GM23338 (cell line): ENCODE measurements at regions not wholly inside any gene's neighbourhood (a gene's known extent, or its start where the extent isn't known, plus 50 kb on each side); places are given as distances from the start of the nearest gene placed in this dataset.

Source experiments
- ATAC-seq: fragments of 200-7000 bp; cut with Tn5 transposase; 3 replicates; pipeline ENCODE4 v1.9.1; 2020
- DNase-seq: peaks from one replicate; pipeline ENCODE4 v3.0.0-alpha.2; 2015; ENCODE audit warnings: low spot score
- H2AFZ ChIP-seq: fragments of 200-600 bp; sonication (generic); 2 replicates; pipeline ENCODE4 v1.8.0; 2016; ENCODE audit warnings: antibody characterized with exemption, mild to moderate bottlenecking, moderate library complexity
- H3F3A ChIP-seq: fragments of 200-600 bp; sonication (generic); replicated peaks from 2 replicates; pipeline ENCODE4 v1.8.0; 2017; ENCODE audit warnings: antibody characterized with exemption, mixed run types, low read depth
- H3K27ac ChIP-seq: fragments of 200-600 bp; sonication (generic); 2 replicates; pipeline ENCODE4 v1.6.1; 2016; ENCODE audit warnings: low read depth
- H3K27me3 ChIP-seq: fragments of 200-600 bp; sonication (generic); 2 replicates; pipeline ENCODE4 v1.8.0; 2016; ENCODE audit warnings: mild to moderate bottlenecking, mixed run types, moderate library complexity; ENCODE audit not compliant: insufficient read depth
- H3K36me3 ChIP-seq: fragments of 200-600 bp; sonication (generic); 2 replicates; pipeline ENCODE4 v1.8.0; 2016; ENCODE audit warnings: mild to moderate bottlenecking; ENCODE audit not compliant: insufficient read depth
- H3K4me1 ChIP-seq: fragments of 200-600 bp; sonication (generic); 2 replicates; pipeline ENCODE4 v1.8.0; 2016; ENCODE audit warnings: mild to moderate bottlenecking, moderate library complexity; ENCODE audit not compliant: insufficient read depth
- H3K4me2 ChIP-seq: fragments of 200-600 bp; sonication (generic); 2 replicates; pipeline ENCODE4 v1.7.1; 2017; ENCODE audit warnings: mixed run types
- H3K4me3 ChIP-seq: fragments of 200-600 bp; sonication (generic); 2 replicates; pipeline ENCODE4 v1.6.1; 2016; ENCODE audit warnings: mixed run types
- H3K79me2 ChIP-seq: fragments of 200-600 bp; sonication (generic); replicated peaks from 2 replicates; pipeline ENCODE4 v1.8.0; 2017; ENCODE audit warnings: mild to moderate bottlenecking; ENCODE audit not compliant: insufficient read depth
- H3K9me2 ChIP-seq: fragments of 200-600 bp; sonication (generic); 2 replicates; pipeline ENCODE4 v1.8.0; 2017; ENCODE audit not compliant: insufficient read depth
- H4K20me1 ChIP-seq: fragments of 200-600 bp; sonication (generic); replicated peaks from 2 replicates; pipeline ENCODE4 v1.8.0; 2017; ENCODE audit warnings: mild to moderate bottlenecking; ENCODE audit not compliant: insufficient read depth
- H3K27ac Mint-ChIP-seq: 2 replicates; pipeline ENCODE4 v1.8.0; 2020; ENCODE audit warnings: inconsistent platforms, mild to moderate bottlenecking, moderate library complexity, mixed read lengths
- H3K27me3 Mint-ChIP-seq: 3 replicates; pipeline ENCODE4 v1.8.0; 2022; ENCODE audit warnings: low read depth, mild to moderate bottlenecking, moderate library complexity, mixed read lengths, inconsistent platforms; ENCODE audit not compliant: insufficient read depth, poor library complexity
- H3K36me3 Mint-ChIP-seq: 3 replicates; pipeline ENCODE4 v1.8.0; 2021; ENCODE audit warnings: low read depth, mild to moderate bottlenecking, inconsistent platforms, moderate library complexity, mixed read lengths
- H3K4me1 Mint-ChIP-seq: 3 replicates; pipeline ENCODE4 v1.8.0; 2020; ENCODE audit warnings: mild to moderate bottlenecking, inconsistent platforms, mixed read lengths
- H3K4me3 Mint-ChIP-seq: 3 replicates; pipeline ENCODE4 v1.8.0; 2021; ENCODE audit warnings: moderate library complexity, mild to moderate bottlenecking, inconsistent platforms, mixed read lengths
- H3K9me3 Mint-ChIP-seq: 3 replicates; pipeline ENCODE4 v1.8.0; 2020; ENCODE audit warnings: moderate library complexity, mild to moderate bottlenecking, inconsistent platforms, mixed read lengths
- CREB1 ChIP-seq: fragments of 250-450 bp; sonication (Bioruptor Pico); IDR thresholded peaks from 2 replicates; pipeline ENCODE4 v1.5.0; 2020; ENCODE audit warnings: low read depth, mild to moderate bottlenecking, moderate library complexity
- EZH2 ChIP-seq: fragments of 200-600 bp; sonication (generic); IDR thresholded peaks from one replicate; pipeline ENCODE4 v1.8.0; 2017; ENCODE audit warnings: antibody characterized with exemption, mild to moderate bottlenecking, low read depth; ENCODE audit not compliant: unreplicated experiment
- JUNB ChIP-seq: IDR thresholded peaks from one replicate; pipeline ENCODE4 v1.6.1; 2016; ENCODE audit warnings: antibody characterized with exemption; ENCODE audit not compliant: unreplicated experiment
- NANOG ChIP-seq: IDR thresholded peaks from 2 replicates; pipeline ENCODE4 v1.6.1; 2016; ENCODE audit warnings: antibody characterized with exemption, borderline replicate concordance
- POLR2AphosphoS5 ChIP-seq: IDR thresholded peaks from 2 replicates; pipeline ENCODE4 v1.6.1; 2016; ENCODE audit warnings: antibody characterized with exemption, low read depth
- STAT1 ChIP-seq: IDR thresholded peaks from one replicate; pipeline ENCODE4 v1.6.1; 2016; ENCODE audit warnings: antibody characterized with exemption; ENCODE audit not compliant: unreplicated experiment
- ZNF114 ChIP-seq: fragments of 250-450 bp; sonication (Bioruptor Pico); IDR thresholded peaks from 2 replicates; pipeline ENCODE4 v1.5.0; 2020; ENCODE audit warnings: mild to moderate bottlenecking, moderate library complexity
- ZNF331 ChIP-seq: fragments of 250-450 bp; sonication (Bioruptor Pico); IDR thresholded peaks from 2 replicates; pipeline ENCODE4 v1.5.0; 2020; ENCODE audit warnings: low read depth, mild to moderate bottlenecking, moderate library complexity
- TF ChIP-seq, protein P1 (sequence below): IDR thresholded peaks from one replicate; pipeline ENCODE4 v1.6.1; 2018; ENCODE audit warnings: antibody characterized with exemption; ENCODE audit not compliant: unreplicated experiment
- TF ChIP-seq, protein P2 (sequence below): fragments of 250-450 bp; sonication (Bioruptor Pico); IDR thresholded peaks from 2 replicates; pipeline ENCODE4 v1.5.0; 2020; ENCODE audit warnings: mild to moderate bottlenecking, moderate library complexity
- TF ChIP-seq, protein P3 (sequence below): IDR thresholded peaks from 2 replicates; pipeline ENCODE4 v1.6.1; 2016; ENCODE audit warnings: antibody characterized with exemption

DNA sequence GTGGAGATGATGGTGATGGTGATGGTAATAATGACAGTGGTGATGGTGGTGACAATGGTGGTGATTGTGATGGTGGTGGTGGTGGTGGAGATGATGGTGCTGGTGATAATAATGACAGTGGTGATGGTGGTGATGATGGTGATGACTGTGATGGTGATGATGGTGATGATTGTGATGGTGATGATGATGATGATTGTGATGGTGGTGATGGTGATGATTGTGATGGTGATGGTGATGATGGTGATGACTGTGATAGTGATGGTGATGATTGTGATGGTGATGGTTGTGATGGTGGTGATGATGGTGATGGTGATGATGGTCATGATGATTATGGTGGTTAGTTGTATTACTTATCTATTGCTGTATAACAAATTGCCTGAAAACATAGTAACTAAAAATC is 108.9 kb upstream of the NKX1-1 start (continued):
- TF ChIP-seq, protein P1, sequence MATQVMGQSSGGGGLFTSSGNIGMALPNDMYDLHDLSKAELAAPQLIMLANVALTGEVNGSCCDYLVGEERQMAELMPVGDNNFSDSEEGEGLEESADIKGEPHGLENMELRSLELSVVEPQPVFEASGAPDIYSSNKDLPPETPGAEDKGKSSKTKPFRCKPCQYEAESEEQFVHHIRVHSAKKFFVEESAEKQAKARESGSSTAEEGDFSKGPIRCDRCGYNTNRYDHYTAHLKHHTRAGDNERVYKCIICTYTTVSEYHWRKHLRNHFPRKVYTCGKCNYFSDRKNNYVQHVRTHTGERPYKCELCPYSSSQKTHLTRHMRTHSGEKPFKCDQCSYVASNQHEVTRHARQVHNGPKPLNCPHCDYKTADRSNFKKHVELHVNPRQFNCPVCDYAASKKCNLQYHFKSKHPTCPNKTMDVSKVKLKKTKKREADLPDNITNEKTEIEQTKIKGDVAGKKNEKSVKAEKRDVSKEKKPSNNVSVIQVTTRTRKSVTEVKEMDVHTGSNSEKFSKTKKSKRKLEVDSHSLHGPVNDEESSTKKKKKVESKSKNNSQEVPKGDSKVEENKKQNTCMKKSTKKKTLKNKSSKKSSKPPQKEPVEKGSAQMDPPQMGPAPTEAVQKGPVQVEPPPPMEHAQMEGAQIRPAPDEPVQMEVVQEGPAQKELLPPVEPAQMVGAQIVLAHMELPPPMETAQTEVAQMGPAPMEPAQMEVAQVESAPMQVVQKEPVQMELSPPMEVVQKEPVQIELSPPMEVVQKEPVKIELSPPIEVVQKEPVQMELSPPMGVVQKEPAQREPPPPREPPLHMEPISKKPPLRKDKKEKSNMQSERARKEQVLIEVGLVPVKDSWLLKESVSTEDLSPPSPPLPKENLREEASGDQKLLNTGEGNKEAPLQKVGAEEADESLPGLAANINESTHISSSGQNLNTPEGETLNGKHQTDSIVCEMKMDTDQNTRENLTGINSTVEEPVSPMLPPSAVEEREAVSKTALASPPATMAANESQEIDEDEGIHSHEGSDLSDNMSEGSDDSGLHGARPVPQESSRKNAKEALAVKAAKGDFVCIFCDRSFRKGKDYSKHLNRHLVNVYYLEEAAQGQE, result no peak
- no peak for TF ChIP-seq JUNB

DNA sequence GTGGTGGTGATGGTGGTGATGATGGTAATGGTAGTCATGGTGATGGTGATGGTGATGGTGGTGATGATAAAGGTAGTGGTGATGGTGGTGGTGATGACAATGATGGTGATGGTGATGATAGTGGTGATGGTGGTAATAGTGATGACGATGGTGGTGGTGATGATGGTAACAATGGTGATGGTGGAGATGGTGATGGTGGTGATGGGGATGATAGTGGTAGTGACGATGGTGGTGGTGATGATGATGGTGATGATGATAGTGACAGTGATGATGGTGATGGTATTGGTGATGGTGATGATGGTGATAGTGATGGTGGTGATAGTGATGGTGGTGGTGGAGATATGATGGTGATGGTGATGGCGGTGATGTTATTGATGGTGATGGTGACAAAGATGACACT is 108.4 kb upstream of the NKX1-1 start:
- no peak overlapping the region for H3K4me3 ChIP-seq
- H3K79me2 ChIP-seq, result no peaks in the 10 kb centered on the region
- TF ChIP-seq, protein P1, result no peak
- TF ChIP-seq POLR2AphosphoS5 (no peak), ZNF331 (no peak), ZNF114 (CRISPR knock-in tag) (no peak), NANOG (no peak), CREB1 (CRISPR knock-in tag) (no peak), EZH2 (no peak), STAT1 (no peak), JUNB (no peak)
- TF ChIP-seq, protein P2, sequence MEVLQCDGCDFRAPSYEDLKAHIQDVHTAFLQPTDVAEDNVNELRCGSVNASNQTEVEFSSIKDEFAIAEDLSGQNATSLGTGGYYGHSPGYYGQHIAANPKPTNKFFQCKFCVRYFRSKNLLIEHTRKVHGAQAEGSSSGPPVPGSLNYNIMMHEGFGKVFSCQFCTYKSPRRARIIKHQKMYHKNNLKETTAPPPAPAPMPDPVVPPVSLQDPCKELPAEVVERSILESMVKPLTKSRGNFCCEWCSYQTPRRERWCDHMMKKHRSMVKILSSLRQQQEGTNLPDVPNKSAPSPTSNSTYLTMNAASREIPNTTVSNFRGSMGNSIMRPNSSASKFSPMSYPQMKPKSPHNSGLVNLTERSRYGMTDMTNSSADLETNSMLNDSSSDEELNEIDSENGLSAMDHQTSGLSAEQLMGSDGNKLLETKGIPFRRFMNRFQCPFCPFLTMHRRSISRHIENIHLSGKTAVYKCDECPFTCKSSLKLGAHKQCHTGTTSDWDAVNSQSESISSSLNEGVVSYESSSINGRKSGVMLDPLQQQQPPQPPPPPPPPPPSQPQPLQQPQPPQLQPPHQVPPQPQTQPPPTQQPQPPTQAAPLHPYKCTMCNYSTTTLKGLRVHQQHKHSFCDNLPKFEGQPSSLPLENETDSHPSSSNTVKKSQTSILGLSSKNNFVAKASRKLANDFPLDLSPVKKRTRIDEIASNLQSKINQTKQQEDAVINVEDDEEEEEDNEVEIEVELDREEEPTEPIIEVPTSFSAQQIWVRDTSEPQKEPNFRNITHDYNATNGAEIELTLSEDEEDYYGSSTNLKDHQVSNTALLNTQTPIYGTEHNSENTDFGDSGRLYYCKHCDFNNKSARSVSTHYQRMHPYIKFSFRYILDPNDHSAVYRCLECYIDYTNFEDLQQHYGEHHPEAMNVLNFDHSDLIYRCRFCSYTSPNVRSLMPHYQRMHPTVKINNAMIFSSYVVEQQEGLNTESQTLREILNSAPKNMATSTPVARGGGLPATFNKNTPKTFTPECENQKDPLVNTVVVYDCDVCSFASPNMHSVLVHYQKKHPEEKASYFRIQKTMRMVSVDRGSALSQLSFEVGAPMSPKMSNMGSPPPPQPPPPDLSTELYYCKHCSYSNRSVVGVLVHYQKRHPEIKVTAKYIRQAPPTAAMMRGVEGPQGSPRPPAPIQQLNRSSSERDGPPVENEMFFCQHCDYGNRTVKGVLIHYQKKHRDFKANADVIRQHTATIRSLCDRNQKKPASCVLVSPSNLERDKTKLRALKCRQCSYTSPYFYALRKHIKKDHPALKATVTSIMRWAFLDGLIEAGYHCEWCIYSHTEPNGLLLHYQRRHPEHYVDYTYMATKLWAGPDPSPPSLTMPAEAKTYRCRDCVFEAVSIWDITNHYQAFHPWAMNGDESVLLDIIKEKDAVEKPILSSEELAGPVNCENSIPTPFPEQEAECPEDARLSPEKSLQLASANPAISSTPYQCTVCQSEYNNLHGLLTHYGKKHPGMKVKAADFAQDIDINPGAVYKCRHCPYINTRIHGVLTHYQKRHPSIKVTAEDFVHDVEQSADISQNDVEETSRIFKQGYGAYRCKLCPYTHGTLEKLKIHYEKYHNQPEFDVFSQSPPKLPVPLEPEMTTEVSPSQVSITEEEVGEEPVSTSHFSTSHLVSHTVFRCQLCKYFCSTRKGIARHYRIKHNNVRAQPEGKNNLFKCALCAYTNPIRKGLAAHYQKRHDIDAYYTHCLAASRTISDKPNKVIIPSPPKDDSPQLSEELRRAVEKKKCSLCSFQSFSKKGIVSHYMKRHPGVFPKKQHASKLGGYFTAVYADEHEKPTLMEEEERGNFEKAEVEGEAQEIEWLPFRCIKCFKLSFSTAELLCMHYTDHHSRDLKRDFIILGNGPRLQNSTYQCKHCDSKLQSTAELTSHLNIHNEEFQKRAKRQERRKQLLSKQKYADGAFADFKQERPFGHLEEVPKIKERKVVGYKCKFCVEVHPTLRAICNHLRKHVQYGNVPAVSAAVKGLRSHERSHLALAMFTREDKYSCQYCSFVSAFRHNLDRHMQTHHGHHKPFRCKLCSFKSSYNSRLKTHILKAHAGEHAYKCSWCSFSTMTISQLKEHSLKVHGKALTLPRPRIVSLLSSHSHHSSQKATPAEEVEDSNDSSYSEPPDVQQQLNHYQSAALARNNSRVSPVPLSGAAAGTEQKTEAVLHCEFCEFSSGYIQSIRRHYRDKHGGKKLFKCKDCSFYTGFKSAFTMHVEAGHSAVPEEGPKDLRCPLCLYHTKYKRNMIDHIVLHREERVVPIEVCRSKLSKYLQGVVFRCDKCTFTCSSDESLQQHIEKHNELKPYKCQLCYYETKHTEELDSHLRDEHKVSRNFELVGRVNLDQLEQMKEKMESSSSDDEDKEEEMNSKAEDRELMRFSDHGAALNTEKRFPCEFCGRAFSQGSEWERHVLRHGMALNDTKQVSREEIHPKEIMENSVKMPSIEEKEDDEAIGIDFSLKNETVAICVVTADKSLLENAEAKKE (CRISPR knock-in tag), result no peak
- TF ChIP-seq, protein P3, sequence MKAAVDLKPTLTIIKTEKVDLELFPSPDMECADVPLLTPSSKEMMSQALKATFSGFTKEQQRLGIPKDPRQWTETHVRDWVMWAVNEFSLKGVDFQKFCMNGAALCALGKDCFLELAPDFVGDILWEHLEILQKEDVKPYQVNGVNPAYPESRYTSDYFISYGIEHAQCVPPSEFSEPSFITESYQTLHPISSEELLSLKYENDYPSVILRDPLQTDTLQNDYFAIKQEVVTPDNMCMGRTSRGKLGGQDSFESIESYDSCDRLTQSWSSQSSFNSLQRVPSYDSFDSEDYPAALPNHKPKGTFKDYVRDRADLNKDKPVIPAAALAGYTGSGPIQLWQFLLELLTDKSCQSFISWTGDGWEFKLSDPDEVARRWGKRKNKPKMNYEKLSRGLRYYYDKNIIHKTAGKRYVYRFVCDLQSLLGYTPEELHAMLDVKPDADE, result no peak
- no peaks in the 10 kb centered on the region for H3K27me3 ChIP-seq
- Mint-ChIP-seq H3K36me3 (no peaks in the 10 kb centered on the region), H3K4me1 (no peaks in the 10 kb centered on the region; the same call in 2 of the 3 replicates), H3K4me3 (no peak overlapping the region), H3K9me3 (no peaks in the 10 kb centered on the region; the same call in 2 of the 3 replicates), H3K27me3 (peaks cover 10% of the 10 kb centered on the region), H3K27ac (no peak overlapping the region)
- no peaks in the 10 kb centered on the region for H3K4me1 ChIP-seq
- ATAC-seq, result no peak
- DNase-seq, result no peak
- H3F3A ChIP-seq, result no peaks in the 10 kb centered on the region
- no peak overlapping the region for H2AFZ ChIP-seq
- H3K36me3 ChIP-seq, result no peaks in the 10 kb centered on the region
- no peak overlapping the region for H3K27ac ChIP-seq
- H4K20me1 ChIP-seq, result no peaks in the 10 kb centered on the region
- peaks cover 19% of the 10 kb centered on the region for H3K9me2 ChIP-seq
- no peak overlapping the region for H3K4me2 ChIP-seq
